Prostate gland (tissue), 2 donors: ENCODE measurements at regions not wholly inside any gene's neighbourhood (a gene's known extent, or its start where the extent isn't known, plus 50 kb on each side); places are given as distances from the start of the nearest gene placed in this dataset.
"Not testable (repeated sequence)": the region's sequence is repeated elsewhere in the genome, so short reads cannot be mapped to it uniquely, and the experiment has no call there.

Experiments used
- DNase-seq: peaks from one replicate; pipeline ENCODE4 v3.0.0-alpha.2; 2019; ENCODE audit warnings: low spot score
- H3K27ac ChIP-seq, 2 donors: fragments of 200-600 bp; sonication (generic); 2 replicates each; pipeline ENCODE4 v1.5.1; 2017 to 2019
- H3K27me3 ChIP-seq: fragments of 200-600 bp; sonication (generic); replicated peaks from 2 replicates; pipeline ENCODE4 v1.5.1; 2019; ENCODE audit not compliant: insufficient read depth
- H3K36me3 ChIP-seq, 2 donors: fragments of 200-600 bp; sonication (generic); 1 replicate in 1 of 2; 2 replicates in 1 of 2; pipeline versions ENCODE4 v1.5.1 to v1.8.1; 2017 to 2019
- H3K4me1 ChIP-seq: fragments of 200-600 bp; sonication (generic); replicated peaks from 2 replicates; pipeline ENCODE4 v1.5.1; 2019
- H3K4me3 ChIP-seq, 2 donors: fragments of 200-600 bp; sonication (generic); 2 replicates each; pipeline ENCODE4 v1.5.1; 2017 to 2019
- H3K9me3 ChIP-seq: fragments of 200-600 bp; sonication (generic); 2 replicates; pipeline ENCODE4 v1.5.1; 2017
- POLR2A ChIP-seq: fragments of 450-650 bp; IDR thresholded peaks from one replicate; pipeline ENCODE4 v1.6.1; 2016; ENCODE audit warnings: antibody characterized with exemption, mild to moderate bottlenecking
- POLR2AphosphoS5 ChIP-seq: sonication (generic); formaldehyde crosslinking; IDR thresholded peaks from one replicate; pipeline ENCODE4 v1.6.1; 2017; ENCODE audit warnings: antibody characterized with exemption
- WGBS: methylation state at CpG from one replicate; pipeline ENCODE4 v1.1.5; 2018; 5-methylcytosine and 5-hydroxymethylcytosine counted together
- intact Hi-C: fragments of 100-400 bp; cut with DNase I; formaldehyde crosslinking; loops from one replicate; pipeline ENCODE4 v1.14.2; 2022
- TF ChIP-seq, protein P1 (sequence below), 4 experiments: fragments of 200-600 bp in 2 of 4; fragments of 450-650 bp in 2 of 4; sonication (generic) in 2 of 4; IDR thresholded peaks; 1 replicate in 3 of 4; 2 replicates in 1 of 4; pipeline ENCODE4 v1.5.1; 2016 to 2019; ENCODE audit warnings: antibody characterized with exemption in 4 of 4, mild to moderate bottlenecking in 2 of 4, moderate library complexity in 2 of 4

DNA sequence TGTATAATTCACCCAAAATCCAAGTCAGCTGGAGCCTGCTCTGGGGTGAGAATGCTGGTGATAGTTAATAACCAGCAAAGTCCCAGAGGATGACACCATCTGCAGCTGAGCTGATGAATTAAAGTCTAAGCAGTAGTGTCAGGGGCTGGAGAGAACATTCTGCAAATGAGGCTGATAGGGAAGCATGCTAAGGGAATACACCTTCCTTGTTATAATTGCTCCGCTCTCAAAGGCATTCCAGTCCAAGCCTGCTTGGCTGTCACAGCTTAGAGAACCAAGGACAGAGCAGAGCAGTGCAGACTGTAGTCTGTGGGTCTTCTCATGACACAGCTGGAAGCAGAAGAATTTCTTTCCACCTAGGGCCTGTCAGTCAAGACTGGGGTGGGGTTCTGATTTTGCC lies 283.1 kb downstream of the SIPA1L2 start:
- H3K27ac ChIP-seq = no peak overlapping the region
- DNase-seq = no peak
- intact Hi-C loops = no loop called here
- no peaks in the 10 kb centered on the region for H3K4me1 ChIP-seq
- H3K9me3 ChIP-seq = no peaks in the 10 kb centered on the region
- H3K27me3 ChIP-seq = no peaks in the 10 kb centered on the region
- H3K36me3 ChIP-seq = no peaks in the 10 kb centered on the region
- H3K4me3 ChIP-seq = no peak overlapping the region
- 100% methylated on average over 1 of the region's 1 CpG for WGBS
- TF ChIP-seq POLR2AphosphoS5 (no peak), POLR2A (no peak)
- TF ChIP-seq, protein P1, sequence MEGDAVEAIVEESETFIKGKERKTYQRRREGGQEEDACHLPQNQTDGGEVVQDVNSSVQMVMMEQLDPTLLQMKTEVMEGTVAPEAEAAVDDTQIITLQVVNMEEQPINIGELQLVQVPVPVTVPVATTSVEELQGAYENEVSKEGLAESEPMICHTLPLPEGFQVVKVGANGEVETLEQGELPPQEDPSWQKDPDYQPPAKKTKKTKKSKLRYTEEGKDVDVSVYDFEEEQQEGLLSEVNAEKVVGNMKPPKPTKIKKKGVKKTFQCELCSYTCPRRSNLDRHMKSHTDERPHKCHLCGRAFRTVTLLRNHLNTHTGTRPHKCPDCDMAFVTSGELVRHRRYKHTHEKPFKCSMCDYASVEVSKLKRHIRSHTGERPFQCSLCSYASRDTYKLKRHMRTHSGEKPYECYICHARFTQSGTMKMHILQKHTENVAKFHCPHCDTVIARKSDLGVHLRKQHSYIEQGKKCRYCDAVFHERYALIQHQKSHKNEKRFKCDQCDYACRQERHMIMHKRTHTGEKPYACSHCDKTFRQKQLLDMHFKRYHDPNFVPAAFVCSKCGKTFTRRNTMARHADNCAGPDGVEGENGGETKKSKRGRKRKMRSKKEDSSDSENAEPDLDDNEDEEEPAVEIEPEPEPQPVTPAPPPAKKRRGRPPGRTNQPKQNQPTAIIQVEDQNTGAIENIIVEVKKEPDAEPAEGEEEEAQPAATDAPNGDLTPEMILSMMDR (IDR thresholded peaks at IDR 0.05) = no peak

DNA sequence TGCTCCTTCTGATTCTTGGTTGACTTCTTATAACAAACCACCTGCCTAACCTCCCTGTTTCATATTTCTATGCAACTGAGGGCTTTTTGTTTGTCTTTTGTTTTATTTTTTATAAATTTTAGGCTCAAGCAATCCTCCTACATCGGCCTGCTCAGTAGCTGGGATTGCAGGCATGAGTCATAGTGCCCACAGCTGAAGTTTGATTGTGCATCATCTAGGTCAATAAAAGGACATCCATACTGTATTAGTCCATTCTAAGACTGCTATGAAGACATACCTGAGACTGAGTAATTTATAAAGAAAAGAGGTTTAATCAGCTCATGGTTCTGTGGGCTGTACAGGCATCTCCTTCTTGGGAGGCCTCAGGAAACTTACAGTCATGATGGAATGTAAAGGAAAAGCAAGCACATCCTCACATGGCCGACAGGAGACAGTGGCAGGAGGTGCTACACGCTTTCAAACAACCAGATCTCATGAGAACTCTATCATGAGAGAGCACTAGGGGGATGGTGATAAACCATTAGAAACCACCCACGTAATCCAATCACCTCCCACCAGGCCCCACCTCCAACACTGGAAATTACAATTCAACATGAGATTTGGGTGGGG lies 285.0 kb downstream of the SIPA1L2 start:
- TF ChIP-seq, protein P1 (IDR thresholded peaks at IDR 0.05) = no peak
- TF ChIP-seq POLR2AphosphoS5 (no peak), POLR2A (no peak)
- no peak for DNase-seq
- H3K4me1 ChIP-seq = no peaks in the 10 kb centered on the region
- H3K9me3 ChIP-seq = no peaks in the 10 kb centered on the region
- intact Hi-C loops = no loop called here
- no peak overlapping the region for H3K4me3 ChIP-seq
- H3K27ac ChIP-seq = no peak overlapping the region
- WGBS = 83% methylated on average over 4 of the region's 4 CpGs
- H3K36me3 ChIP-seq = no peaks in the 10 kb centered on the region
- H3K27me3 ChIP-seq = no peaks in the 10 kb centered on the region

DNA sequence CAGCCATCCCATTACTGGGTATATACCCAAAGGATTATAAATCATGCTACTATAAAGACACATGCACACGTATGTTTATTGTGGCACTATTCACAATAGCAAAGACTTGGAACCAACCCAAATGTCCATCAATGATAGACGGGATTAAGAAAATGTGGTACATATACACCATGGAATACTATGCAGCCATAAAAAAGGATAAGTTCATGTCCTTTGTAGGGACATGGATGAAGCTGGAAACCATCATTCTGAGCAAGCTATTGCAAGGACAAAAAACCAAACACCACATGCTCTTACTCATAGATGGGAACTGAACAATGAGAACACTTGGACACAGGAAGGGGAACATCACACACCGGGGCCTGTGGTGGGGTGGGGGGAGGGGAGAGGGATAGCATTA lies 285.7 kb downstream of the SIPA1L2 start:
- H3K4me1 ChIP-seq, intact Hi-C loops, H3K9me3 ChIP-seq, H3K4me3 ChIP-seq, DNase-seq, H3K27ac ChIP-seq, H3K27me3 ChIP-seq, H3K36me3 ChIP-seq: not testable (repeated sequence)
- WGBS = 86% methylated on average over 3 of the region's 3 CpGs

DNA sequence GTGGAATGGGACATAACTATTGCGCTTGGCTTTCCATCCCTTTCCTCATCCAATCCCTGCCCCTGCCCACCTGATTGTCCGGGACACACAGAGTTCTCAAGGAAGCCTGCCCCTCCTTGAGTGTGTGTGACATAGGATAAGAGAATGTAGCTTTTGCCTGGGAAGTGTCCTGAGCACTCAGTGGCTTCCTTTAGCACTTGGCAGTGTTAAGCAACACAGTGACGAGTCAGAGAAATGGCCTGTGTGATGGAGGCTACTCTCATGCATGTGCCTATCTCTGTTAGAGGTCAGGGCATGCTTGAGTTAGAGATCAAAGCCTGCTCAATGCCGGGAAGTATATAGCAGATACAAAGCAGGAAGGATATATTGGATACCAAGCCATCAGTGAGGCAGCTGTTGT lies 289.5 kb downstream of the SIPA1L2 start:
- intact Hi-C loops = no loop called here
- no peak for DNase-seq
- 90% methylated on average over 4 of the region's 4 CpGs for WGBS
- no peaks in the 10 kb centered on the region for H3K36me3 ChIP-seq
- H3K27ac ChIP-seq = no peak overlapping the region
- no peak overlapping the region for H3K4me3 ChIP-seq
- H3K4me1 ChIP-seq = no peaks in the 10 kb centered on the region
- H3K27me3 ChIP-seq = no peaks in the 10 kb centered on the region
- TF ChIP-seq POLR2A (no peak), POLR2AphosphoS5 (no peak)
- TF ChIP-seq, protein P1 (IDR thresholded peaks at IDR 0.05) = no peak
- H3K9me3 ChIP-seq = no peaks in the 10 kb centered on the region

DNA sequence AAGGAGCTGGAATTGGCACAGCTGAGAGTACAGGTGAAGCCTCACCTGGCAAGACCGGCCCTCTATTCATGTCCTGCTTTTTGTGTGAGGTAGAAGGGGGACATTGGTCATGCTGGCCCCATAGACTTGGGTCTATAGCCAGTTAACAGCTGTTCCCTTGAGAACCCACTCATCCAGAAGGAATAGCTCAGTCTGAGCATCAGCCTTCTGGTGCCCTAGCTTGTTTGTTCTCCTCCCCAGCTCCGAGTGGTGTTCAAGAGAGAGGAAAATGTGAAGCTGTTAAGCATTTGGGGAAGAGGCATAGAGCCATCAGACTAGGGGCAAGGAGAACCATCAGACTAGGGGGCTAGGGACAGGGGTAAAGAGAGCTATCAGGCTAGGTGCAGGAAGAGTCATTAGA lies 290.9 kb downstream of the SIPA1L2 start:
- H3K36me3 ChIP-seq = no peaks in the 10 kb centered on the region
- H3K27ac ChIP-seq = no peak overlapping the region
- no peaks in the 10 kb centered on the region for H3K4me1 ChIP-seq
- no peaks in the 10 kb centered on the region for H3K9me3 ChIP-seq
- WGBS = 65% methylated on average over 2 of the region's 2 CpGs
- no peak for DNase-seq
- no peaks in the 10 kb centered on the region for H3K27me3 ChIP-seq
- H3K4me3 ChIP-seq = no peak overlapping the region
- TF ChIP-seq POLR2AphosphoS5 = no peak
- no peak for TF ChIP-seq POLR2A
- TF ChIP-seq, protein P1 (IDR thresholded peaks at IDR 0.05) = no peak
- intact Hi-C loops = no loop called here
